Transverse colon (tissue), 4 donors: ENCODE measurements at regions not wholly inside any gene's neighbourhood (a gene's known extent, or its start where the extent isn't known, plus 50 kb on each side); places are given as distances from the start of the nearest gene placed in this dataset.

Source experiments
- DNase-seq: peaks from one replicate; pipeline ENCODE4 v3.0.0-alpha.2; 2019
- H3K27ac ChIP-seq, 4 donors: fragments of 200-600 bp; sonication (generic); 2 replicates each; pipeline ENCODE4 v1.5.1; 2016 to 2018; ENCODE audit warnings: inconsistent platforms in 4 of 4
- H3K27me3 ChIP-seq: fragments of 200-600 bp; sonication (generic); 2 replicates; pipeline ENCODE4 v1.5.1; 2017; ENCODE audit warnings: inconsistent platforms
- H3K36me3 ChIP-seq, 4 donors: fragments of 200-600 bp; sonication (generic); 2 replicates each; pipeline ENCODE4 v1.5.1; 2017 to 2019; ENCODE audit warnings: inconsistent platforms in 4 of 4
- H3K4me1 ChIP-seq, 4 donors: fragments of 200-600 bp; sonication (generic); 2 replicates each; pipeline ENCODE4 v1.5.1; 2017 to 2020; ENCODE audit warnings: inconsistent platforms in 4 of 4
- H3K4me3 ChIP-seq, 4 donors: fragments of 200-600 bp; sonication (generic); 1 replicate in 1 of 4; 2 replicates in 3 of 4; pipeline versions ENCODE4 v1.5.1 to v1.6.1; 2017 to 2019; ENCODE audit warnings: inconsistent platforms in 4 of 4
- H3K9me3 ChIP-seq, 2 donors: fragments of 200-600 bp; sonication (generic); 2 replicates each; pipeline ENCODE4 v1.5.1; 2017 to 2019; ENCODE audit warnings: inconsistent platforms in 2 of 2
- CTCF ChIP-seq, 5 experiments: fragments of 200-600 bp in 3 of 5; fragments of 450-650 bp in 2 of 5; sonication (generic) in 3 of 5; IDR thresholded peaks; 1 replicate in 2 of 5; 2 replicates in 3 of 5; pipeline ENCODE4 v1.5.1; 2016 to 2017; ENCODE audit warnings: antibody characterized with exemption in 5 of 5, inconsistent platforms in 3 of 5, mild to moderate bottlenecking in 2 of 5, moderate library complexity in 1 of 5
- EP300 ChIP-seq: sonication (generic); formaldehyde crosslinking; IDR thresholded peaks from one replicate; pipeline ENCODE4 v1.6.1; 2017; ENCODE audit warnings: antibody characterized with exemption, low read depth
- POLR2A ChIP-seq: fragments of 450-650 bp; IDR thresholded peaks from one replicate; pipeline ENCODE4 v1.6.1; 2016; ENCODE audit warnings: antibody characterized with exemption, mild to moderate bottlenecking, moderate library complexity
- POLR2AphosphoS5 ChIP-seq, 3 donors: sonication (generic); formaldehyde crosslinking; IDR thresholded peaks; one replicate each; pipeline ENCODE4 v1.6.1; 2016; ENCODE audit warnings: antibody characterized with exemption in 3 of 3
- WGBS, 2 donors: methylation state at CpG; one replicate each; pipeline ENCODE4 v1.1.5; 2018; ENCODE audit warnings: low coverage in 1 of 2; 5-methylcytosine and 5-hydroxymethylcytosine counted together
- in situ Hi-C, 4 donors: fragments of 200-750 bp; cut with MboI; loops; one replicate each; pipeline versions ENCODE4 v1.15.0 to v1.15.1; 2017; ENCODE audit warnings: low sequenced_read_pairs in 3 of 4, low pct_ligation_motif_present in 1 of 4, low pct_unique_long_range_greater_than_20kb in 1 of 4
- intact Hi-C: fragments of 100-400 bp; cut with DNase I; formaldehyde crosslinking; loops from one replicate; pipeline ENCODE4 v1.15.1; 2023; ENCODE audit warnings: low total_unique reads

- no peak overlapping the region for H3K27ac ChIP-seq
- H3K36me3 ChIP-seq: no peaks in the 10 kb centered on the region
- WGBS, 2 donors: 63 to 64% methylated on average over 1 of the region's 1 CpG
- TF ChIP-seq POLR2A (no peak), EP300 (no peak), POLR2AphosphoS5 (IDR thresholded peaks at IDR 0.05) (no peak), CTCF (IDR thresholded peaks at IDR 0.05) (no peak)
- no peaks in the 10 kb centered on the region for H3K4me1 ChIP-seq
- in situ Hi-C loops: no loop called here
- no peaks in the 10 kb centered on the region for H3K9me3 ChIP-seq
- H3K4me3 ChIP-seq: no peak overlapping the region
- H3K27me3 ChIP-seq: no peaks in the 10 kb centered on the region
- DNase-seq: no peak
- intact Hi-C loops: no loop called here
These were observed 148.8 kb upstream of the MTAP start for GRCh38 chr9:21653589-21653988.

- H3K4me1 ChIP-seq: no peaks in the 10 kb centered on the region
- DNase-seq: no peak
- no peaks in the 10 kb centered on the region for H3K27me3 ChIP-seq
- TF ChIP-seq EP300 (no peak), POLR2AphosphoS5 (IDR thresholded peaks at IDR 0.05) (no peak), POLR2A (no peak), CTCF (IDR thresholded peaks at IDR 0.05) (no peak)
- 50 to 59% methylated on average over 1 to 2 of the region's 2 CpGs for WGBS, 2 donors
- no peaks in the 10 kb centered on the region for H3K36me3 ChIP-seq
- no peak overlapping the region for H3K27ac ChIP-seq
- in situ Hi-C loops (no loop called here), intact Hi-C loops (no loop called here)
- no peak overlapping the region for H3K4me3 ChIP-seq
- no peaks in the 10 kb centered on the region for H3K9me3 ChIP-seq
These were observed 145.4 kb upstream of the MTAP start for GRCh38 chr9:21656776-21657674.

- in situ Hi-C loops (no loop called here), intact Hi-C loops (no loop called here)
- WGBS, 2 donors: 54 to 66% methylated on average over 2 of the region's 2 CpGs
- Histone ChIP-seq H3K27ac (no peak overlapping the region), H3K36me3 (no peaks in the 10 kb centered on the region), H3K4me1 (no peaks in the 10 kb centered on the region), H3K9me3 (no peaks in the 10 kb centered on the region), H3K4me3 (no peak overlapping the region), H3K27me3 (no peaks in the 10 kb centered on the region)
- TF ChIP-seq POLR2AphosphoS5 (IDR thresholded peaks at IDR 0.05) (no peak), EP300 (no peak), POLR2A (no peak)
- no peak for DNase-seq
These were observed 144.3 kb upstream of the MTAP start for GRCh38 chr9:21657966-21658667.

GRCh38 chr9:21660976-21661375, 141.5 kb upstream of the MTAP start:
- H3K27ac ChIP-seq: no peak overlapping the region
- in situ Hi-C loops (no loop called here), intact Hi-C loops (no loop called here)
- H3K4me1 ChIP-seq: no peaks in the 10 kb centered on the region
- no peaks in the 10 kb centered on the region for H3K27me3 ChIP-seq
- TF ChIP-seq EP300 (no peak), POLR2A (no peak), POLR2AphosphoS5 (IDR thresholded peaks at IDR 0.05) (no peak), CTCF (IDR thresholded peaks at IDR 0.05) (no peak)
- no peaks in the 10 kb centered on the region for H3K9me3 ChIP-seq
- no peak overlapping the region for H3K4me3 ChIP-seq
- no peaks in the 10 kb centered on the region for H3K36me3 ChIP-seq
- DNase-seq: no peak
